K562 (cell line): ENCODE measurements at regions not wholly inside any gene's neighbourhood (a gene's known extent, or its start where the extent isn't known, plus 50 kb on each side); places are given as distances from the start of the nearest gene placed in this dataset.

Experiments used
- ARID2 ChIP-seq: fragments of 450-650 bp; IDR thresholded peaks from 2 replicates; pipeline ENCODE4 v1.6.1; 2017; ENCODE audit warnings: antibody characterized with exemption, mild to moderate bottlenecking
- BRD4 ChIP-seq: fragments of 200-600 bp; sonication (generic); IDR thresholded peaks from 2 replicates; pipeline ENCODE4 v1.6.1; 2017; ENCODE audit warnings: inconsistent platforms
- BRD9 ChIP-seq: fragments of 450-650 bp; IDR thresholded peaks from 2 replicates; pipeline ENCODE4 v1.6.1; 2018; ENCODE audit warnings: low read depth; ENCODE audit not compliant: partially characterized antibody
- CBFA2T3 ChIP-seq: fragments of 450-650 bp; IDR thresholded peaks from 2 replicates; pipeline ENCODE4 v1.6.1; 2017
- CEBPG ChIP-seq, 3 experiments: fragments of 200-800 bp in 1 of 3; sonication (Bioruptor generic) in 1 of 3; sonication (generic) in 1 of 3; formaldehyde crosslinking in 1 of 3; IDR thresholded peaks in 2 of 3; conservative IDR thresholded peaks in 1 of 3; 2 replicates each; pipeline versions ENCODE4 v1.6.1 to v1.8.0; 2016 to 2022; ENCODE audit warnings: missing compliant biosample characterization in 2 of 3, missing genetic modification characterization in 2 of 3, mild to moderate bottlenecking in 1 of 3, missing genetic modification reagents in 1 of 3
- CTCF ChIP-seq, 3 experiments: IDR thresholded peaks in 2 of 3; conservative IDR thresholded peaks in 1 of 3; 2 replicates each; pipeline ENCODE4 v1.5.1; 2011 to 2012; ENCODE audit warnings: low read length in 3 of 3, mild to moderate bottlenecking in 3 of 3, control low read depth in 2 of 3, improper control_type of control experiment in 1 of 3, inconsistent platforms in 1 of 3, low read depth in 1 of 3, mixed read lengths in 1 of 3, moderate library complexity in 1 of 3; ENCODE audit not compliant: insufficient read depth in 2 of 3
- CXXC5 ChIP-seq: fragments of 250-450 bp; sonication (Bioruptor Pico); IDR thresholded peaks from 2 replicates; pipeline ENCODE4 v1.8.0; 2022; ENCODE audit warnings: inconsistent platforms, mild to moderate bottlenecking, moderate library complexity
- DEAF1 ChIP-seq: fragments of 450-650 bp; formaldehyde crosslinking; IDR thresholded peaks from 2 replicates; pipeline ENCODE4 v1.4.0; 2020; ENCODE audit warnings: mild to moderate bottlenecking, moderate library complexity
- DMBX1 ChIP-seq: fragments of 250-450 bp; sonication (Bioruptor Pico); IDR thresholded peaks from 2 replicates; pipeline ENCODE4 v1.8.0; 2022; ENCODE audit warnings: inconsistent platforms, mild to moderate bottlenecking, moderate library complexity, borderline replicate concordance
- DPF2 ChIP-seq: fragments of 450-650 bp; IDR thresholded peaks from 2 replicates; pipeline ENCODE4 v1.6.1; 2016
- HMG20A ChIP-seq: fragments of 450-650 bp; formaldehyde crosslinking; conservative IDR thresholded peaks from 2 replicates; pipeline ENCODE4 v1.4.0; 2020; ENCODE audit warnings: mild to moderate bottlenecking, mixed read lengths
- JUND ChIP-seq, 2 experiments: IDR thresholded peaks; 2 replicates in 1 of 2; 3 replicates in 1 of 2; pipeline ENCODE4 v1.6.1; 2011; ENCODE audit warnings: borderline replicate concordance in 2 of 2, low read depth in 2 of 2, low read length in 2 of 2, improper control_type of control experiment in 1 of 2, missing biosample characterization in 1 of 2, missing genetic modification characterization in 1 of 2, missing genetic modification reagents in 1 of 2
- L3MBTL2 ChIP-seq: fragments of 450-650 bp; IDR thresholded peaks from 2 replicates; pipeline ENCODE4 v1.6.1; 2016; ENCODE audit warnings: mild to moderate bottlenecking, moderate library complexity
- MBD1 ChIP-seq: fragments of 250-450 bp; sonication (Bioruptor Pico); IDR thresholded peaks from 2 replicates; pipeline ENCODE4 v1.8.0; 2022; ENCODE audit warnings: inconsistent platforms
- MEIS2 ChIP-seq: fragments of 450-650 bp; IDR thresholded peaks from 2 replicates; pipeline ENCODE4 v1.6.1; 2014; ENCODE audit warnings: mild to moderate bottlenecking; ENCODE audit not compliant: partially characterized antibody
- MIER1 ChIP-seq: fragments of 450-650 bp; IDR thresholded peaks from 2 replicates; pipeline ENCODE4 v1.6.1; 2016; ENCODE audit warnings: antibody characterized with exemption, mild to moderate bottlenecking, low read depth
- NFIC ChIP-seq: fragments of 450-650 bp; IDR thresholded peaks from 2 replicates; pipeline ENCODE4 v1.6.1; 2017; ENCODE audit warnings: mild to moderate bottlenecking, inconsistent platforms
- NFYB ChIP-seq: IDR thresholded peaks from 2 replicates; pipeline ENCODE4 v1.6.1; 2011; ENCODE audit warnings: mild to moderate bottlenecking, moderate library complexity; ENCODE audit not compliant: insufficient read length; ENCODE audit errors: extremely low read depth
- PYGO2 ChIP-seq: fragments of 450-650 bp; IDR thresholded peaks from 2 replicates; pipeline ENCODE4 v1.6.1; 2016; ENCODE audit warnings: mild to moderate bottlenecking, missing genetic modification characterization, moderate library complexity, missing compliant biosample characterization
- RAD21 ChIP-seq, 2 experiments: fragments of 250-450 bp in 1 of 2; fragments of 450-650 bp in 1 of 2; sonication (Bioruptor Pico) in 1 of 2; formaldehyde crosslinking in 1 of 2; IDR thresholded peaks in 1 of 2; conservative IDR thresholded peaks in 1 of 2; 2 replicates each; pipeline versions ENCODE4 v1.4.0 to v1.8.0; 2020 to 2022; ENCODE audit warnings: mild to moderate bottlenecking in 2 of 2, moderate library complexity in 1 of 2
- ZEB2 ChIP-seq: fragments of 450-650 bp; IDR thresholded peaks from 2 replicates; pipeline ENCODE4 v1.6.1; 2016

DNA sequence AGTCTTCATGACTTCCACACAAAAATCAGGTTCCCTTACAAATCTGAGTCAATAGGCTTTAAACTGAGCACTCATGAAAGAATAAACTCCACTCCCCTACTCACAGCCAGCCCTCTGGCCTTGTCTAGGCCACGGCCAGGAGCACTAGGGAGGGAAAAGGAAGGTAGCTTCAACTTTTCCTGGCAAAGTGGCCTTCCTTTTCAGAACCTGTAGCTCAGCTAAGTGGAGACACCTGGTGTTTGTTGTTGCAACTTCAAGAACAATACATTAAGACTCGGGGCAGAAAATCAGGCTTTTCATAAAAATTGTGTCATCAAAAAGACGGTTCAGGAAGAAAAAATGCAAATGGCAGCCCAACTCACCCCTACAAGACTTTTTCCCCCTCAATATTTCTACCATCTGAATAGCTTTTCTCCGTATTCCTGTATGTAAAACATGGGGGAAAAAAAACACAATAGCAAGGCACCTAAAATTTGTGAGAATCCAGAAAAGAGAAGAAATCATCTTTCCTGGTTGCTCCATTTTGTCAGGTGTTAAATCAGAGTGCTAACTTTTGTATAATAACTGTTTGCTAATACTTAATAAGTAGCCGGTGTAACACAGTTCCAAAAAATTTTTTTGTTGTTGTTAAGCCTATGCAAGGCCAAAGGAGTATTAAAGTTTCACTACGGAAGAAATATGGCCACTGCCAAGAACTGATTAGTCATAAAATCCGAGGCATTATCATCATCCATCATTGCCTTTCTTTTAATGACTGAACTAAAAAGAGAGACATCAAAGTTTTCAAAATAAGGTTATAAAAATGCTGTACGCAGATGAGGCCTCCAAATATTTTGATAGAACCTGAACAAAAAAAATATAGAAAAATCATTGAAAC is 66.2 kb upstream of the ARID5B start (continued):
- TF ChIP-seq MBD1 (CRISPR knock-in tag) (no peak), HMG20A (CRISPR knock-in tag) (no peak), BRD9 (peak; percentile 76), DPF2 (0 out of 2 replicates have a peak, but pooled peaks have one; percentile 9), ZEB2 (0 out of 2 replicates have a peak, but pooled peaks have one; percentile 28), NFIC (peak; percentile 33), ARID2 (peak; percentile 88; the same call in 1 of the 2 replicates), RAD21 (CRISPR knock-in tag; conservative IDR thresholded peaks at IDR 0.05 in 1 of 2, IDR thresholded peaks at IDR 0.05 in 1 of 2) (peak; percentile 95 to 99), CBFA2T3 (peak; percentile 15; the same call in 1 of the 2 replicates), CXXC5 (CRISPR knock-in tag) (0 out of 2 replicates have a peak, but pooled peaks have one; percentile 18), NFYB (no peak), CEBPG (CRISPR knock-in tag; IDR thresholded peaks at IDR 0.05) (no peak), CEBPG (tag; conservative IDR thresholded peaks at IDR 0.05 in 1 of 2, IDR thresholded peaks at IDR 0.05 in 1 of 2) (peak; percentile 33 to 74; a peak in 3 of 4 replicates), DEAF1 (CRISPR knock-in tag) (peak; percentile 88), JUND (IDR thresholded peaks at IDR 0.05; ENCODE audit: borderline replicate concordance, low read depth, low read length) (no peak), JUND (tag; IDR thresholded peaks at IDR 0.05; ENCODE audit: borderline replicate concordance, low read depth, low read length) (peak; percentile 35; the same call in 2 of the 3 replicates), MEIS2 (peak; percentile 74), BRD4 (0 out of 2 replicates have a peak, but pooled peaks have one; percentile 35), L3MBTL2 (peak; percentile 29; the same call in 1 of the 2 replicates), DMBX1 (CRISPR knock-in tag) (peak; percentile 70; the same call in 1 of the 2 replicates), PYGO2 (tag) (0 out of 2 replicates have a peak, but pooled peaks have one; percentile 43), CTCF (IDR thresholded peaks at IDR 0.05 in 2 of 3, conservative IDR thresholded peaks at IDR 0.05 in 1 of 3; ENCODE audit: insufficient read depth in 2 of 3, low read depth in 1 of 3, low read length in 3 of 3) (peak; percentile 75 to 86 (median 76)), MIER1 (no peak)
